WI38 (cell line): ENCODE measurements at regions not wholly inside any gene's neighbourhood (a gene's known extent, or its start where the extent isn't known, plus 50 kb on each side); places are given as distances from the start of the nearest gene placed in this dataset.

Source experiments
- H3K4me3 ChIP-seq: 2 replicates; pipeline ENCODE4 v1.5.1; 2011; ENCODE audit warnings: low read depth, mild to moderate bottlenecking, control low read depth, low read length
- TF ChIP-seq, protein P1 (sequence below): IDR thresholded peaks from 2 replicates; pipeline ENCODE4 v1.5.1; 2012; ENCODE audit warnings: low read depth, mild to moderate bottlenecking, control low read depth, low read length

DNA sequence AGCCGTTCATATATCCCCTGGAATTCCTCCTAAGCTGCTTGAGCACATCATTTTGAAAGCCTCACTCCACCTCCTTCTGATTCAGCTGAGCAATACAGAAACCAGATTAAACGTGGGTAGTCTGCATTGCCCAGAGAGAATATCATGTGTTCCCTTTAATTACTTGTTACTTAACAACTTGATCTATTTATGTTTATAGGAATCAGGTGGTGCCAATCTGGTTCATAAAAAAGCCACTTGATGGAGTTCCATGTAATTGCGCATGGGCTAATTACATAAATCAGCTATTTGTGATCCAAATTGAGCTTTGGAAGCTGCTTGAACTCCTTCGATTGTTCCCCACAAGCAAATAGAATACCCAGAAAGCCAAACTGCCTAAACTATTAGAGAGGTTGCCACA lies 114.7 kb upstream of the ADCY1 start:
- TF ChIP-seq, protein P1, sequence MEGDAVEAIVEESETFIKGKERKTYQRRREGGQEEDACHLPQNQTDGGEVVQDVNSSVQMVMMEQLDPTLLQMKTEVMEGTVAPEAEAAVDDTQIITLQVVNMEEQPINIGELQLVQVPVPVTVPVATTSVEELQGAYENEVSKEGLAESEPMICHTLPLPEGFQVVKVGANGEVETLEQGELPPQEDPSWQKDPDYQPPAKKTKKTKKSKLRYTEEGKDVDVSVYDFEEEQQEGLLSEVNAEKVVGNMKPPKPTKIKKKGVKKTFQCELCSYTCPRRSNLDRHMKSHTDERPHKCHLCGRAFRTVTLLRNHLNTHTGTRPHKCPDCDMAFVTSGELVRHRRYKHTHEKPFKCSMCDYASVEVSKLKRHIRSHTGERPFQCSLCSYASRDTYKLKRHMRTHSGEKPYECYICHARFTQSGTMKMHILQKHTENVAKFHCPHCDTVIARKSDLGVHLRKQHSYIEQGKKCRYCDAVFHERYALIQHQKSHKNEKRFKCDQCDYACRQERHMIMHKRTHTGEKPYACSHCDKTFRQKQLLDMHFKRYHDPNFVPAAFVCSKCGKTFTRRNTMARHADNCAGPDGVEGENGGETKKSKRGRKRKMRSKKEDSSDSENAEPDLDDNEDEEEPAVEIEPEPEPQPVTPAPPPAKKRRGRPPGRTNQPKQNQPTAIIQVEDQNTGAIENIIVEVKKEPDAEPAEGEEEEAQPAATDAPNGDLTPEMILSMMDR: no peak
- no peak overlapping the region for H3K4me3 ChIP-seq

DNA sequence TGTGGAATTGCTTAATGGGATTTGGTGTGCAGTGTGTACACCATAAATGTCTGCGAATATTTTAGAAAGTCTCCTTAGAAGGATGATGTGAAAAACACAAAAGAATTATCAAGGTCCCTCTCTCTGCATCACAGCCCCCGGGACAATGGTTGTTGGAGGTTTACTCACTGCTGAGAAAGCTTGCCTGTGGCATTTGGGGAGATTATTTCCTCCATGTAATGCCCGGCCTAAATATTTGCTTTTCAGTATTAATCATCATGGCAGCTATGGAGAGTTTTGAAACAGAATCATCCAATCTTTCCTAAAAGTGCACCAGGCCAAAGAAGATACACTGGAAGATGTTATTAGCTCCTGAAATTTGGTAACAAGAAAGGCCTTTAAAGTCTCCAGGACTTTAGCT lies 113.8 kb upstream of the ADCY1 start:
- H3K4me3 ChIP-seq: no peak overlapping the region
- TF ChIP-seq, protein P1: no peak

DNA sequence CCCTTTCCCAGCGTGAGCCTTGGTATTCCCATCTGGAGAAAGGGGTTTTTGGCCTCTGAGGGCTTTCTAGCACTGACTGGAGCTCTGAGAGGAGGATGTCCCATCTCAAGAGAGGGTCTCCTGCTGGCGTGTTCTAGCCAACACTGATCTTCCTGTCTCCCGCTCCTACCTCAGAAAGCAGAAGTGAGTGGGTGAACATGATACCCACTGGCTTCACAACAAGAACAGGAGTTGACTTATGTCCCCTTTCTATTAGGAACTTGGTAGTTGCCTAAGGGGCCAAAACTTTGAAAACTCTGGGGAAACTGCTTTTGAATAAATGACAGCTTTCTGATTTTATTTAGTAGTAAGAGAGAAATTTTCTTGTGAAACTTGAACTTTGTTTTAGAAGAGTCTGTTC lies 113.1 kb upstream of the ADCY1 start:
- no peak overlapping the region for H3K4me3 ChIP-seq
- TF ChIP-seq, protein P1: no peak

DNA sequence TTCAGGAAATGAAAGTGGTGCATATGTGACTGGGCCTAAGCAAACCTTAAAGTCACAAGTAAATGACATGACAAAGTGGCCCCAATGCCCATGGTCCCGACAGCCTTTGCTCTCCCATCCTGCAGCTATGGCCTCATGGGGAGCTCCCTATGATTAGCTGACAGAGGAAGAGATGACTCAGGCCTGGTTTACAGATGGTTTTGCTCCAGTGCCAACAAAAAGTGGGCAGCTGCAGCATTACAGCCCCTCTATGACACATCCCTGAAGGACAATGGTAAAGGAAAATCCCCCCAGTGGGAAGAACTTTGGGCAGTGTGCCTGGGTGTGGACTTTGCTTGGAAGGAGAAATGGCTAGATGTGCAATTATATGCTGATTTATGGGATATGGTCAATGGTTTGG lies 105.1 kb upstream of the ADCY1 start:
- no peak overlapping the region for H3K4me3 ChIP-seq
- TF ChIP-seq, protein P1: no peak

DNA sequence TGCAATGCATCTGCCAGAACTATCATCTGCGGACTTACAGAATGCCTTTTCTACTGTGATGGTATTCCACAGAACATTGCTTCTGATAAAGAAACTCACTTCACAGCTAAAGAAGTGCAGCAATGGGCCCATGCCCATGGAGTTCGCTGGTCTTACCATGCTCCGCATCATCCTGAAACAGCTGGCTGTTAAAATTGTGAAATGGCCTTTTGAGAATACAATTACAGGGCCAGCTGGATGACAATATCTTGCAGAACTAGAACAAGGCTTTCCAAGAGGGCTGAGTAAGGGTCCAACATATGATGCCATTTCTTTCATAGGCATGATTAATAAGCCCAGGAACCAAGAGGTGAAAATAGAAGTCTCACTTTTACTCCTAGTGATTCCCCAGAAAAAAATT lies 104.1 kb upstream of the ADCY1 start:
- TF ChIP-seq, protein P1: no peak
- H3K4me3 ChIP-seq: no peak overlapping the region

DNA sequence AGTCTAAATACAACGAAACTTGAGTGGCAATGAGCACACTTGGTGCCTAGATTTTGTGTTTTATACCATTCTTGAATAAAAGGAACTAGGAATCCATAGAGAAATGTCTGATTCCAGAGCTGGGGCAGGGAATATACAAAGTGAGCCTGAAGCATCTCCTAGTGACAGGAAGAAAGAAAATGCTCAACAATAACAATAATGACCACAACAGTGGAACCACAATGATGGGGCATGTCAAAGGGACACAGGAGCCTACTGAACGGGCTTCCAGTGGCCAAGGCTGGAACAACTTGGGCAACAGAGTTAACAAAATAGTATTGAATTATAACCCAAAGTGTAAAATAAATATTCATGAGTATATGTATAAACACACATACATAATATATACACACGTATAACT lies 94.4 kb upstream of the ADCY1 start:
- TF ChIP-seq, protein P1: no peak
- no peak overlapping the region for H3K4me3 ChIP-seq

- TF ChIP-seq, protein P1: no peak
- no peak overlapping the region for H3K4me3 ChIP-seq
These were observed 91.7 kb upstream of the ADCY1 start for GRCh38 chr7:45482451-45482850.
